Esophagus muscularis mucosa (tissue), 2 donors: ENCODE measurements at regions not wholly inside any gene's neighbourhood (a gene's known extent, or its start where the extent isn't known, plus 50 kb on each side); places are given as distances from the start of the nearest gene placed in this dataset.

Experiments
- POLR2A ChIP-seq: fragments of 450-650 bp; IDR thresholded peaks from one replicate; pipeline ENCODE4 v1.6.1; 2017; ENCODE audit warnings: antibody characterized with exemption, moderate library complexity, mild to moderate bottlenecking, low read depth
- POLR2AphosphoS5 ChIP-seq, 2 donors: sonication (generic); formaldehyde crosslinking; IDR thresholded peaks; one replicate each; pipeline ENCODE4 v1.6.1; 2017; ENCODE audit warnings: antibody characterized with exemption in 2 of 2

GRCh38 chr1:8146257-8146855 lies 120.2 kb upstream of the ERRFI1 start:
- TF ChIP-seq POLR2AphosphoS5 (IDR thresholded peaks at IDR 0.05) (no peak), POLR2A (no peak)
